ENCODE measurements at regions not wholly inside any gene's neighbourhood (a gene's known extent, or its start where the extent isn't known, plus 50 kb on each side); places are given as distances from the start of the nearest gene placed in this dataset.

- DNase-seq: no peak
Observed at GRCh38 chr3:171956181-171956683, 83.1 kb upstream of the FNDC3B start.

DNA sequence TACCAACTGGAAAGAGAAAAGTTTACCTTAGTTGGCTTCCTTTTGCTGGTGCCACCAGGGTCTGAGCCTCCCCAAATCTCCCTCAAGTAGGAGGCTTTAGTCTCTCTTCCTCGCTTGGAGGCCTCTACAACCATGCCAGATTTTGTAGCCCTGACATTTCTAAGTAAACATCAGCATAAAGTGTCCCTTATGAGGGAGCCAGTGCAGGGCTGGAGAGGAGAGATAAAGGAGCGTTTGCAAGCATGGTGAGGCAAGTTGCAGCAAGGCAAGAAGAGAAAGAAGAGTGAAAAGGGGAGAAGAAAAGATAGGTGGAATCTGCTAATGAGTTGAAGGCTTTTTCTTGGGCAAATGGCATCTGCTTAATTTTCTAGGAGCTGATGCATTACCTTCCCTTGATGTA is 82.7 kb upstream of the FNDC3B start:
- DNase-seq: no peak

DNA sequence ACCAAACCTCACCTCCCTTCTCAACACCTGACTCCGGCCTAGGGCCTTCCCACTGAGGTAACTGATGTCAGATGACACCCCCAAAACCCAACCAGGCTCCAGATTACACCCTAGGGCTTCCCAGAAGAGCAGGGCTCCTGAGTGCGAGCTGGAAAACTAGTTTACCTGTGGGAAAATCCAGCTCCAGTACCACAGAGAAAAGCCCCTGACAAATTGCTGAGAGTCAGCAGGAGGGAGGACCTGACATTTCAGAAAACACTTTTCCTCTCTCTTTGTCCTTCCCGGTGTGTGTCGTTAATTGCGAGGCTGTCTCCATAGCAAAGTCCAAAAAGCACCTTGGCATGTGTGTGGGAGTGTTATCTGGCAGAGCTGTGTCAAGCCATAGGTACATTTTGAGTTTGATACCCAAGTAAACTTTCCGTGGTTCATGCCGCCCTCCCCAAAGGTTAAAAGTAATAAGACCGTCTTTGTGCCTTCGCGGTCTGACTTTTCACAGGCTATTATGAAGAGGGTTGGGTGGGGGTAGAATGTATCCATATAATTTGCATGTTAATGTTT is 79.8 kb upstream of the FNDC3B start:
- DNase-seq: no peak

DNA sequence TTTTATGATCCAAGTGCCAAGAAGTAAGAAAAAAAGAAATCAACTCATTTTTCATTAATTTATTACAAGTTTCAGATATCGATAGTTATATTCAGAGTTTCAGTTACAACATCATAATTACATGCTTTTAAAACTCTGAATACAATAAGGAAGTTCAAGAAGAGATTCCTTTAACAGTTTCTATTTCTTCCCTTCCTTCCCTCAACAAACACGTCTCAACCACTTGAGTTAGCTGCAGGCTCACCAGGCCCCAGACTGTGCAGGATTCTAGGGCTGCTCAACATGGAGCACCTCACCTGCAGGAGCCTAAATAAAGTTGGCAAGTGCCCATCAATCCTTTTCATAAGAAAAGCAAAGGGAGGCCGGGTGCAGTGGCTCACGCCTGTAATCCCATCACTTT is 79.2 kb upstream of the FNDC3B start:
- DNase-seq: no peak

DNA sequence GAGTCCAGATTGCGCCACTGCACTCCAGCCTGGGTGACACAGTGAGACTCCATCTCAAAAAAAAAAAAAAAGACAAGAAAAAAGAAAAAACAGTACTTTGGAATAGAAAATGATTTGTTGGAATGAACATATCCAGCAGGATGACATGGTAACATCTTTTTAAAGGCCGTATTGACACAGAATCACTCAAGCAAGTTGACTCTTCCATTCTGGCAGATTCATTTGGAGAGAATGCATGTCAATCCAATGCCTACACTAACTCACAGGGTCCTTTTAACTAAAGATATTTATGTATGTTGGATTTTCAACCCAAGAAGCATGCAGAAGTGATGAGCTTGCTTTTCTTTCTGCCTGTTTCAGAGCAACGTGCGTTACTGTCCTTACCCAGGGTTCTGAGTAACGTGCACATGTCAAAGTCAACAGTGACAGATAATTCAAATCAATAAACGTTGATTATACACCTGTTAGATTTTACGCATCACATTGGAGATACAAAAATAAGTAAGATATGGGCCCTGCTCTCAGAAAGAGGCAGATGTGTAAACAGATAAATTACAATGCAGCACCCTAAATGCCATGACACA is 77.1 kb upstream of the FNDC3B start:
- no peak for DNase-seq

GRCh38 chr3:171963546-171963945 is 75.8 kb upstream of the FNDC3B start:
- DNase-seq: no peak

DNA sequence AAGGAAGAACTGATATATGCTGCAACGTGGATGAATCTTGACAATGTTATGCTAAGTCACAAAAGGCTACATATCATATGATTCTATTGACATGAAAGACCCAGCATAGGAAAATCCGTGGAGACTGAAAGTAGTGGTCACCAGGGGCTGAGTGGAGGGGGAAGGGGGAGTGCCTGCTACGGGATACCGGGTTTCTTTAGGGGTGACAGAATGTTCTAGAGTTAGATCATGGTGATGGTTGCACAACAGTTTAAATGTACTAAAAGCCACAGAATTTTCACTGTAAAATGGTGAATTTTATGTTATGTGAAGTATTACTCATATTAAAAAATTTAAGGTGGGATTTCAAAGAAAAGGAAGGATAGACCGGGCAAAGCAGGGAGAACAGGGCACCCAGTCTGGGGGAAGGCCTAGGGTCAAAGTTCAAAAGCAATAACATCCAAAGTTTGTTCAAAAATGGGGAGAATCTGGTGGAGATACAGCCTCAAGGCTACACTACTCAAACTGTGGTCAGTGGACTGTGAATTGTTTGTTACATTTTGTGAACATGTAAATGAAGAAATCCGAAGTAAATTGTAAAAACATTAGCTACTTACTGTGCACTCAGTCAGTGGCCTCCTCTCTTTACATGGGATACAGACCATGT is 74.2 kb upstream of the FNDC3B start:
- no peak for DNase-seq

GRCh38 chr3:171966533-171967136 is 72.7 kb upstream of the FNDC3B start:
- DNase-seq: no peak

- peak in 1 of 2 donors; percentile 31 for DNase-seq
Observed at GRCh38 chr3:171967137-171967783, 72.1 kb upstream of the FNDC3B start.

DNA sequence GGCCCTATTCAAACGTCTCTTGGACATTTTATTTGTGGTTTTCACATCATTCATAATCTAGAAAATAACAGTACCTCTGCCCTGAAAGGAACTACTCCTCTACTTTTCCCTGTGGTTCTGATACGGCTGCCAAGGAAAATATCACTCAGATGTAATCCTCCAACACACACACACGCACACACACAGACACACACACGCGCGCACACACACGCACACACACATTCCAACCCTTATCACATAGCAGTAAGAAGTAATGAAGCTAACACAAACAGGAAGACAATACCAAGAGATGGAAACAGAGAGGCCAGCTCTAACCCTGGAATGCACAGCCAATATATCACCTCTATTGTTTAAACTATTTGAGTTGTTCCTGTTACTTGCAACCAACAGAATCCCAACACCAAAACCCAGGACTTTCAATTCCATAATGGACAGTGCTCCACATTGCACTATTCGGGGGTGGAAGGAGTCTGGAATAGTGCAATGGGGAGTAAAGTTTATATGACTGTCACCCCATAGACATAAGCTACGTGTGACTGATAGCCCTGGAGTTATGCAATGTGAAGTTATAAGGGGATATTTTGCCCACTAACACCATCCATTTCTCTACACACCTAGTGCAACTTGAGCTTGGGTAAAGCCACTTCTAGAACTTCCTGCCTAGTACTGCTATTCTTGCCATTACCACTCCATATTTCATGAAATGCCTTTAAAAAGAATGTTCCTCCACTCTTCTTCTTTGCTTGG is 71.3 kb upstream of the FNDC3B start:
- DNase-seq: no peak

DNA sequence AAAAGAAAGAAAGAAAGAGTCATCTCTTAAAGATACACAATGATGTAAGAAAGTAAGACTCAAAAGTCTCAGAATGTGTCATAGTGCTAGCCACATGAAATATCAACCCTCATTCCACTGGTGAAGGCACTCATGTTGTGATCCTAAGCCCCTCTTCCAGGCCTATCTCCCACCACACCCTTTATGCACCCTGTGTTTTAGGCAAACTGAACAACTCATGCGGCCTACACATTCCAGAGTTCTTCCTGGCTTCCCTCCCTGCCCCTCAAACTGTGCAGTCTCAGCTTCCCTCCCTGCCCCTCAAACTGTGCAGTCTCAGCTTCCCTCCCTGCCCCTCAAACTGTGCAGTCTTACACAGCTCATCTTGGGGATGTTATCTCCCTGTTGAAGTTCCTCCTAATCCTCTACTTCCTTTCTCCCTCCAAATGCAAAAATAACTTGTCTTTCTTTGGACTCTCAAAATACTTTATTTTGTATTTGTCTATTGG is 69.0 kb upstream of the FNDC3B start:
- no peak for DNase-seq

- DNase-seq: no peak
Observed at GRCh38 chr3:171971919-171972514, 67.4 kb upstream of the FNDC3B start.

GRCh38 chr3:171972871-171973348 is 66.5 kb upstream of the FNDC3B start:
- DNase-seq: no peak

DNA sequence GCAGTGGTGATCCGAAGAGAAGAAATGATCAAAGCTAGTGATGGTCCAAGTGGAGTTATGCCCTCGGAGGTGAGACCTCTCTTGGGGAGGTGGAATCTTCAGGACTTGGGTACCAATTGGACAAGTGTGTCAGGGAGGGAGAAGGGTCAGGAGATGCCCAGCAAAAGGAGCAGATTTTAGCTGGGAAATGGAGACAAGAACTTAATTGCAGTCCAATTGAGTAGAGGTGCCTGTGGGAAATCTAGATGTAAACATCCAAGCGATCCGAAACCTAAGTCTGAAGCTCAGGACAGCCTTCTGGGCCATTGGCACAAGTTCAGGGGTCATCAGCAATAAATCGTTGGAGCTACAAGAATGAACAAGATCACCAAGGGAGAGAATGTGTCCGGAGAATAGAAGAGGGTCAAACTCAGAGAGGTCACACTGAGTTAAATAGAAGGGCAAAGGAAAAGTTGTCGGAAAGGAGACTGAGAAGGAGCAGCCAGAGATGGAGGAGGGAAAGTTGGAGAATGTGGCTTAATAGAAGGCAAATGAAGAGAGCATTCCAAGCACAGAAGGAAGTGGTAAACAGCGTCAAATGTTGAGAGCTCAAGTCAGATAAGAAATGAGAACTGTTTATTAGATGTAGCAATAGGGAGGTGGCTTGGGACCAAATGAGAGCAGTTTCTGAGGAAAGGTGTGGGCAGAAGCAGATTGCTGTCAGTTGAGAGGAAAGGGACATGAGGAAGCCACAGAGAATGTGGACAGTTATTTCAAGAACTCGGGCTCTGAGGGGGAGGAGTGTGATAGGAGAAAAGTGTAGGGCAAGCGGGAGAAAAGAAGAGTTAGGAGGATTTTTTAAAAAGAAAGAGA is 64.2 kb upstream of the FNDC3B start:
- peak in 1 of 2 donors; percentile 44 for DNase-seq

- no peak for DNase-seq
Observed at GRCh38 chr3:171976526-171976925, 62.9 kb upstream of the FNDC3B start.

GRCh38 chr3:171977441-171977840 is 61.9 kb upstream of the FNDC3B start:
- no peak for DNase-seq

DNA sequence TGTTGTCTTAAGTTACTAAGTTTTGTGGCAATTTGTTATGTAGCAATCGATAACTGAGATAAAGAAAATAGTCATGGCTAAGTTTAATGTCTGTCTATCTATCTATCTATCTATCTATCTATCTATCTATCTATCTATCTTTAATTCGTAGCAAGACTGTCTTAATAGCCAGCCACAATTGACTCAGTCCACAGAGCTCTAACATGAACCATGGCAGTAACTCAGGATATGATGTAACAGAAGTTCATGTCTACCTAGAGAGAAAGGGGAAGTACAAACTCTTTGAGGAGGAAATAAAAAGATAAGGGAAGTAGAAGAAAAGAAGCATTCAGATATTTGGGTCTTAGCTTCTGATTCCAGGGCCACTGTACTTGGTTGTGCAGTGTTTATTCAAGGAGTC is 61.5 kb upstream of the FNDC3B start:
- peak in 1 of 2 donors; percentile 92 for DNase-seq

DNA sequence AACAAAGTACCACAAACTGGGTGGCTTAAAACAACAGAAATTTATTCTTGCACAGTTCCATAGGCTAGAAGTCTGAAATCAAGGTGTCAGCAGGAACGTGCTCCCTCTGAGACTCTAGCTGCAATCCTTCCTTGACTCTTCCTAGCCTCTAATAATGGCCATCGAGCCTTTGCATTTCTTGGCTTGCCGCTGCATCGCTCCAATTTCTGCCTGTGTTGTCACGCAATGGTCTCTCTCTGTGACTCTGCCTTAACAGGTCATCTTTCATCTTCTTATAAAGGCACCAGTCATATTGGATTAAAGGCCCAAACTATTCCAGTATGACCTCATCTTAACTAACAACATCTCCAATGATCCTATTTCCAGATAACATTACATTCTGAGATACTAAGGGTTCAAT is 61.0 kb upstream of the FNDC3B start:
- no peak for DNase-seq

DNA sequence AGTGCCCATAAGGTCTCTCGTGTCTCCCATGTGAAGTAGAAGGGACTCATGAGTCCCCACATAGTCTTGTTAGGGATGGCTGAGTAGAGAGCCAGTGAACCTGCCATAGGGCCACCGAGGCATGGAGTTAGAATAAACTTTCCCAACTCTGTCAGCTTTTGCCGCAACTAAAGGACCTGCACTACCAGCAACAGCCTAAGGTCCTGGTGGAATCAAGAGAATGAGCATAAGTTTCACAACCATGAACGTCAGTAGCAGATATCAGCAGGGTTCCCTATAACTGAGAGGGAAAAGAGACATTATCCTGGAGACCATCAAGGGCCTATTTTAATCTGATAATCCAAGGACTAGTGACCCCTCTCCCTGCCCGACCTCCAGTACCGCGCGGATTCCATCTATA is 60.3 kb upstream of the FNDC3B start:
- no peak for DNase-seq

DNA sequence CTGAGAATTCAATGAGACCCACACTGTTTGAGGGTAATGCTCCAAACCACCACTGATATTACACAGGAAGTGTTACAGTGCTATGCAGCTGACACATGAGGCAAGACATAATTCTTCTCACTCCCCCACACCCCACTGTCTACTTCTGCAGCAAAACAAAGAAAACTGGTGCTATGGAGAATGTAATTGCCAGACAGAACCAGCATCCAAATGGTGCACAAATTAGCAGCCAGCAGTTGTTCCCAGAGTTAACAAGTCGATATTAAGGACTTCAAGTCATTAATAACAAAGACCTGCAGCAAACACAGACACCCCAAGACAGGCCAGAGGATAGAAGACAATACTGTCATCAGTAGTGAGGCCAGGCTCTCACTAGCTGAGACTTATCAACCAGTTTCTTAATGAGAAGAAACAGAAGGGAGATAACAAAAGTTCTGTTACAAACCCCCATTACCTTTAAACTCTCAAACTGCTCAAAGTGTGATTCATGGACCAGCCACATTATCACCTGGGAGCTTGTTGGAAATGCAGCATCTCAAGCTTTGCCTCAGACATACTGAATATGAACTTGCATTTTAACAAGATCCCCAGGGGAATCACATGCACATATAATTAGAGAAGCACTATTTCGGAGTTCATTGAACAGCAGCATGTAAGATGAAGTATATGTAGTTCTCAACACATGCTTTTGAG is 58.7 kb upstream of the FNDC3B start:
- DNase-seq: peak in 1 of 2 donors; percentile 78

GRCh38 chr3:171981271-171981605 is 58.1 kb upstream of the FNDC3B start:
- DNase-seq: no peak

Data from bone marrow (tissue), 2 donors.